Endothelial cell of umbilical vein (primary cell): ENCODE measurements at regions not wholly inside any gene's neighbourhood (a gene's known extent, or its start where the extent isn't known, plus 50 kb on each side); places are given as distances from the start of the nearest gene placed in this dataset.

Experiments
- BruUV-seq: library from RNA; stranded (reverse); fragments of 400-500 nt; replicated peaks from 2 replicates; lab custom pipeline; 2021; lab: Mats Ljungman, UMichigan
- CTCF ChIA-PET: fragments of 300-600, 350-600 bp; sonication (Branson Sonifier 250); formaldehyde crosslinking; loops from one replicate; lab custom pipeline; 2021; ENCODE audit warnings: antibody characterized with exemption, inconsistent platforms; lab: Charles Lee
- POLR2A ChIA-PET: fragments of 300-600, 350-600 bp; sonication (Branson Sonifier 250); formaldehyde crosslinking; loops from one replicate; lab custom pipeline; 2021; ENCODE audit warnings: antibody characterized with exemption, inconsistent platforms; lab: Charles Lee
- DNase-seq: peaks from one replicate; pipeline ENCODE4 v3.0.0-alpha.2; 2011; ENCODE audit warnings: low read depth, low spot score
- FAIRE-seq: peaks from 2 replicates; lab custom pipeline; 2011; peaks lifted over from hg19 to GRCh38; lab: Jason Lieb, UNC
- H2AFZ ChIP-seq: 2 replicates; pipeline ENCODE4 v1.6.0; 2012; ENCODE audit warnings: low read depth, low read length, control low read depth, inconsistent platforms
- H3K27ac ChIP-seq: 2 replicates; pipeline ENCODE4 v1.5.1; 2011; ENCODE audit warnings: low read depth, mild to moderate bottlenecking, control low read depth, low read length, moderate library complexity; ENCODE audit not compliant: insufficient read depth
- H3K27me3 ChIP-seq, 2 experiments: 2 replicates each; pipeline versions ENCODE4 v1.6.0 to v1.6.1; 2011; ENCODE audit warnings: low read length in 2 of 2, mixed read lengths in 1 of 2; ENCODE audit not compliant: control insufficient read depth in 2 of 2, insufficient read depth in 2 of 2
- H3K36me3 ChIP-seq, 2 experiments: 2 replicates in 1 of 2; 3 replicates in 1 of 2; pipeline ENCODE4 v1.5.1; 2011; ENCODE audit warnings: low read length in 2 of 2, mild to moderate bottlenecking in 1 of 2, moderate library complexity in 1 of 2; ENCODE audit not compliant: control insufficient read depth in 2 of 2, insufficient read depth in 2 of 2; ENCODE audit errors: extremely low read depth in 1 of 2
- H3K4me1 ChIP-seq: 3 replicates; pipeline ENCODE4 v1.5.1; 2011; ENCODE audit warnings: mild to moderate bottlenecking, low read length; ENCODE audit not compliant: control insufficient read depth, insufficient read depth; ENCODE audit errors: extremely low read depth
- H3K4me2 ChIP-seq: 2 replicates; pipeline ENCODE4 v1.6.1; 2011; ENCODE audit warnings: low read length, control low read depth, mixed read lengths; ENCODE audit not compliant: insufficient read depth
- H3K4me3 ChIP-seq, 3 experiments: fragments of 200-600 bp in 1 of 3; sonication (generic), shearing (Covaris generic) in 1 of 3; replicated peaks in 1 of 3; 2 replicates each; pipeline ENCODE4 v1.5.1; 2011 to 2016; ENCODE audit warnings: control low read depth in 3 of 3, low read length in 3 of 3, mild to moderate bottlenecking in 2 of 3, inconsistent platforms in 1 of 3, low read depth in 1 of 3, moderate library complexity in 1 of 3; ENCODE audit not compliant: insufficient read depth in 1 of 3
- H3K79me2 ChIP-seq: 2 replicates; pipeline ENCODE4 v1.6.0; 2012; ENCODE audit warnings: low read length, inconsistent platforms; ENCODE audit not compliant: control insufficient read depth, insufficient read depth
- H3K9ac ChIP-seq: replicated peaks from 2 replicates; pipeline ENCODE3; 2011; ENCODE audit warnings: low read length, control low read depth; ENCODE audit not compliant: insufficient read depth; ENCODE audit errors: extremely low read depth
- H3K9me1 ChIP-seq: replicated peaks from 3 replicates; pipeline ENCODE4 v1.6.0; 2011; ENCODE audit warnings: mild to moderate bottlenecking, low read length; ENCODE audit not compliant: control insufficient read depth, insufficient read depth; ENCODE audit errors: extremely low read depth
- H3K9me3 ChIP-seq: replicated peaks from 2 replicates; pipeline ENCODE4 v1.5.1; 2012; ENCODE audit warnings: low read length, inconsistent platforms; ENCODE audit not compliant: control insufficient read depth, insufficient read depth
- H4K20me1 ChIP-seq: replicated peaks from 2 replicates; pipeline ENCODE3; 2011; ENCODE audit warnings: mild to moderate bottlenecking, low read length; ENCODE audit not compliant: control insufficient read depth, insufficient read depth; ENCODE audit errors: extremely low read depth
- CTCF ChIP-seq, 2 donors: IDR thresholded peaks; 1 replicate in 1 of 2; 2 replicates in 1 of 2; pipeline ENCODE4 v1.5.1; 2011; ENCODE audit warnings: low read length in 2 of 2, mild to moderate bottlenecking in 2 of 2, moderate library complexity in 2 of 2, control low read depth in 1 of 2, inconsistent platforms in 1 of 2, low read depth in 1 of 2; ENCODE audit not compliant: insufficient read depth in 1 of 2; ENCODE audit errors: extremely low read depth in 1 of 2
- EZH2 ChIP-seq: IDR thresholded peaks from 2 replicates; pipeline ENCODE4 v1.6.1; 2012; ENCODE audit warnings: borderline replicate concordance, low read depth, mild to moderate bottlenecking, moderate library complexity, low read length, inconsistent platforms; ENCODE audit not compliant: severe bottlenecking
- FOS ChIP-seq: IDR thresholded peaks from 2 replicates; pipeline ENCODE4 v1.6.1; 2011; ENCODE audit warnings: mild to moderate bottlenecking, low read length, moderate library complexity, borderline replicate concordance; ENCODE audit not compliant: insufficient read depth
- GATA2 ChIP-seq: IDR thresholded peaks from 2 replicates; pipeline ENCODE4 v1.7.0; 2011; ENCODE audit warnings: low read depth, mild to moderate bottlenecking, moderate library complexity, mixed read lengths, low read length; ENCODE audit not compliant: insufficient read length, insufficient read depth
- JUN ChIP-seq: IDR thresholded peaks from 2 replicates; pipeline ENCODE4 v1.6.1; 2011; ENCODE audit warnings: borderline replicate concordance, low read depth; ENCODE audit not compliant: insufficient read length, insufficient read depth
- MYC ChIP-seq: IDR thresholded peaks from one replicate; pipeline ENCODE4 v1.6.1; 2011; ENCODE audit warnings: mild to moderate bottlenecking, low read depth, low read length
- POLR2A ChIP-seq: IDR thresholded peaks from 2 replicates; pipeline ENCODE4 v1.6.1; 2012; ENCODE audit warnings: low read depth, mild to moderate bottlenecking, control low read depth, low read length
- POLR2AphosphoS5 ChIP-seq: IDR thresholded peaks from 2 replicates; pipeline ENCODE4 v1.6.1; 2012; ENCODE audit warnings: low read depth, mild to moderate bottlenecking, control low read depth, low read length, moderate library complexity; ENCODE audit not compliant: insufficient read depth
- dilution Hi-C: fragments of 300-500 bp; cut with MboI; formaldehyde crosslinking; loops from one replicate; pipeline ENCODE4 v1.15.0; 2019; ENCODE audit warnings: low sequenced_read_pairs; ENCODE audit not compliant: extremely low pct_ligation_motif_present
- intact Hi-C: fragments of 100-400 bp; cut with micrococcal nuclease; formaldehyde crosslinking; loops from one replicate; pipeline ENCODE4 v1.10.0; 2022
- TF ChIP-seq, protein P1 (sequence below): IDR thresholded peaks from 2 replicates; pipeline ENCODE4 v1.6.1; 2011; ENCODE audit not compliant: insufficient read depth, insufficient read length

DNA sequence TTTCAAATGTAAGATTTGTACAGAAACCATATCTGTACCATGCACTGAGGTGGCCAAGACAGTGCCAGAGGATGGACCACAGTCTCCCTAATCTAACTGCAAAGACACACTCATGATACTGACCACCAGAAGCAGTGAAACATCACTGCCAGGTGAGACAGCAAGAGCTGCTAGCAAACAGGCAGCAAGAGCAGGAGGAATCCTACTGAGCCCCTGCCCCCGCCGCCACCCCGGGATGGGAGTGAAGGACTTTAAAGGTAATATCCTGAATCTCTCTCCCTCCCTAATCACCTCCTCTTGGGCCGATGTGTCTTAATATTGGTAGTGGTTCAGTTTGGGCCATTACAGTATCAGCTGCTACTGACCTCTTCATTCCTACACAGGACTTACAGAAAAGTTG, 144.3 kb downstream of the XPNPEP1 start:
- Histone ChIP-seq H3K36me3 (no peaks in the 10 kb centered on the region), H3K4me2 (no peak overlapping the region), H3K27ac (no peak overlapping the region), H2AFZ (no peak overlapping the region), H3K9ac (no peak overlapping the region), H3K4me1 (no peaks in the 10 kb centered on the region), H3K9me3 (no peaks in the 10 kb centered on the region), H3K79me2 (no peaks in the 10 kb centered on the region), H3K27me3 (no peaks in the 10 kb centered on the region), H3K4me3 (no peak overlapping the region), H3K9me1 (no peaks in the 10 kb centered on the region), H4K20me1 (no peaks in the 10 kb centered on the region)
- intact Hi-C loops, result no loop called here
- dilution Hi-C loops, result no loop called here
- TF ChIP-seq, protein P1, sequence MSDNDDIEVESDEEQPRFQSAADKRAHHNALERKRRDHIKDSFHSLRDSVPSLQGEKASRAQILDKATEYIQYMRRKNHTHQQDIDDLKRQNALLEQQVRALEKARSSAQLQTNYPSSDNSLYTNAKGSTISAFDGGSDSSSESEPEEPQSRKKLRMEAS, result no peak
- no peak for TF ChIP-seq POLR2AphosphoS5
- no peak for TF ChIP-seq JUN
- no peak for TF ChIP-seq MYC
- TF ChIP-seq FOS, result no peak
- TF ChIP-seq POLR2A, result no peak
- no peak for TF ChIP-seq GATA2
- no peak for TF ChIP-seq CTCF (IDR thresholded peaks at IDR 0.05; ENCODE audit: extremely low read depth in 1 of 2, insufficient read depth in 1 of 2, low read depth in 1 of 2, low read length in 2 of 2)
- TF ChIP-seq EZH2, result no peak
- BruUV-seq, result no TSS peak
- DNase-seq (no peak), FAIRE-seq (no peak)
- ChIA-PET POLR2A (no interaction called here), CTCF (no interaction called here)
